SK-N-SH (cell line): ENCODE measurements at regions not wholly inside any gene's neighbourhood (a gene's known extent, or its start where the extent isn't known, plus 50 kb on each side); places are given as distances from the start of the nearest gene placed in this dataset.

Experiments
- CTCF ChIA-PET: fragments of 300-600, 350-600 bp; formaldehyde crosslinking; extraction: SDS; loops from one replicate; lab custom pipeline; 2021; lab: Yijun Ruan, JAX
- POLR2A ChIA-PET: fragments of 350-600 bp; sonication (Branson Sonifier 250); formaldehyde crosslinking; extraction: SDS; loops from one replicate; lab custom pipeline; 2020; ENCODE audit warnings: antibody characterized with exemption, inconsistent platforms; lab: Yijun Ruan, JAX
- DNase-seq: peaks from one replicate; pipeline ENCODE4 v3.0.0; 2012
- H2AFZ ChIP-seq: fragments of 200-600 bp; sonication (generic); 2 replicates; pipeline ENCODE4 v1.8.1; 2016; ENCODE audit warnings: antibody characterized with exemption, mild to moderate bottlenecking, low read depth
- H3F3A ChIP-seq: fragments of 200-600 bp; sonication (generic); replicated peaks from 2 replicates; pipeline ENCODE3; 2016; ENCODE audit warnings: antibody characterized with exemption, mild to moderate bottlenecking; ENCODE audit not compliant: insufficient read depth
- H3K27ac ChIP-seq, 2 experiments: fragments of 200-500 bp in 1 of 2; fragments of 200-600 bp in 1 of 2; sonication (Bioruptor generic) in 1 of 2; sonication (generic), shearing (Covaris generic) in 1 of 2; 2 replicates each; pipeline versions ENCODE4 v1.5.1 to v1.6.1; 2014 to 2016; ENCODE audit warnings: low read depth in 2 of 2, inconsistent platforms in 1 of 2, low read length in 1 of 2, mild to moderate bottlenecking in 1 of 2, mixed read lengths in 1 of 2
- H3K27me3 ChIP-seq: fragments of 200-600 bp; sonication (generic), shearing (Covaris generic); 2 replicates; pipeline ENCODE4 v1.6.1; 2016; ENCODE audit warnings: mixed run types; ENCODE audit not compliant: insufficient read depth
- H3K36me3 ChIP-seq, 2 experiments: fragments of 200-500 bp in 1 of 2; fragments of 200-600 bp in 1 of 2; sonication (Bioruptor generic) in 1 of 2; sonication (generic) in 1 of 2; replicated peaks in 1 of 2; 2 replicates each; pipeline versions ENCODE3 to v1.5.1; 2014 to 2016; ENCODE audit warnings: low read length in 1 of 2, mild to moderate bottlenecking in 1 of 2; ENCODE audit not compliant: insufficient read depth in 2 of 2, control insufficient read depth in 1 of 2
- H3K4me1 ChIP-seq, 2 experiments: fragments of 200-500 bp in 1 of 2; fragments of 200-600 bp in 1 of 2; sonication (Bioruptor generic) in 1 of 2; sonication (generic), shearing (Covaris generic) in 1 of 2; 2 replicates each; pipeline versions ENCODE4 v1.5.1 to v1.6.1; 2014 to 2016; ENCODE audit warnings: low read depth in 1 of 2, low read length in 1 of 2, mixed run types in 1 of 2; ENCODE audit not compliant: insufficient read depth in 2 of 2, control insufficient read depth in 1 of 2
- H3K4me2 ChIP-seq: fragments of 200-600 bp; sonication (generic), shearing (Covaris generic); 2 replicates; pipeline ENCODE4 v1.6.1; 2017; ENCODE audit warnings: mixed run types
- H3K4me3 ChIP-seq, 2 experiments: fragments of 200-500 bp in 1 of 2; fragments of 200-600 bp in 1 of 2; sonication (Bioruptor generic) in 1 of 2; sonication (generic), shearing (Covaris generic) in 1 of 2; 2 replicates each; pipeline versions ENCODE4 v1.5.1 to v1.8.1; 2014 to 2016; ENCODE audit warnings: low read depth in 2 of 2, inconsistent platforms in 1 of 2, low read length in 1 of 2, mild to moderate bottlenecking in 1 of 2, mixed read lengths in 1 of 2, moderate library complexity in 1 of 2
- H3K79me2 ChIP-seq: fragments of 200-600 bp; sonication (generic); 2 replicates; pipeline ENCODE4 v1.8.1; 2017; ENCODE audit warnings: mild to moderate bottlenecking; ENCODE audit not compliant: insufficient read depth
- H3K9ac ChIP-seq: fragments of 200-600 bp; sonication (generic); 2 replicates; pipeline ENCODE4 v1.6.1; 2017; ENCODE audit warnings: mixed run types
- H3K9me2 ChIP-seq: fragments of 200-600 bp; sonication (generic); 2 replicates; pipeline ENCODE4 v1.6.1; 2017; ENCODE audit warnings: mixed run types
- H3K9me3 ChIP-seq: fragments of 200-600 bp; sonication (generic); 2 replicates; pipeline ENCODE4 v1.6.1; 2017; ENCODE audit warnings: mixed run types, mild to moderate bottlenecking, moderate library complexity
- H4K20me1 ChIP-seq: fragments of 200-600 bp; sonication (generic); 2 replicates; pipeline ENCODE4 v1.6.1; 2017; ENCODE audit warnings: mild to moderate bottlenecking, mixed run types; ENCODE audit not compliant: insufficient read depth
- CHD2 ChIP-seq: fragments of 150-350 bp; IDR thresholded peaks from 2 replicates; pipeline ENCODE4 v1.6.1; 2018; ENCODE audit warnings: low read length; ENCODE audit not compliant: partially characterized antibody
- CTCF ChIP-seq: fragments of 200-600 bp; sonication (generic); IDR thresholded peaks from 2 replicates; pipeline ENCODE4 v1.6.1; 2017; ENCODE audit warnings: antibody characterized with exemption, mild to moderate bottlenecking, moderate library complexity
- FOXJ3 ChIP-seq: sonication (generic); formaldehyde crosslinking; IDR thresholded peaks from 2 replicates; pipeline ENCODE4 v1.5.1; 2020; ENCODE audit warnings: mild to moderate bottlenecking, missing genetic modification reagents
- FOXM1 ChIP-seq: IDR thresholded peaks from 2 replicates; pipeline ENCODE4 v1.4.0; 2012; ENCODE audit warnings: low read depth, mild to moderate bottlenecking
- GABPA ChIP-seq: IDR thresholded peaks from 2 replicates; pipeline ENCODE4 v1.4.0; 2012; ENCODE audit warnings: low read depth, mild to moderate bottlenecking
- GATA2 ChIP-seq: sonication (generic); formaldehyde crosslinking; IDR thresholded peaks from 2 replicates; pipeline ENCODE4 v1.5.0; 2020; ENCODE audit warnings: mild to moderate bottlenecking, missing genetic modification reagents
- MAX ChIP-seq: IDR thresholded peaks from 2 replicates; pipeline ENCODE4 v1.4.0; 2012; ENCODE audit warnings: low read depth
- NRF1 ChIP-seq: IDR thresholded peaks from 2 replicates; pipeline ENCODE4 v1.6.1; 2012; ENCODE audit warnings: low read depth, mild to moderate bottlenecking, low read length
- POLR2AphosphoS5 ChIP-seq: IDR thresholded peaks from 2 replicates; pipeline ENCODE4 v1.6.1; 2012; ENCODE audit warnings: low read depth, low read length
- RAD21 ChIP-seq: IDR thresholded peaks from 2 replicates; pipeline ENCODE4 v1.6.1; 2012; ENCODE audit warnings: mild to moderate bottlenecking, low read length
- RCOR1 ChIP-seq: fragments of 150-350 bp; IDR thresholded peaks from 2 replicates; pipeline ENCODE4 v1.6.1; 2017; ENCODE audit warnings: antibody characterized with exemption, low read length
- REST ChIP-seq: IDR thresholded peaks from 2 replicates; pipeline ENCODE4 v1.6.1; 2012; ENCODE audit warnings: mild to moderate bottlenecking, low read depth, low read length, moderate library complexity
- RXRA ChIP-seq: IDR thresholded peaks from 2 replicates; pipeline ENCODE4 v1.4.0; 2012; ENCODE audit warnings: low read depth, mild to moderate bottlenecking, borderline replicate concordance
- SIN3A ChIP-seq: IDR thresholded peaks from 2 replicates; pipeline ENCODE4 v1.6.1; 2012; ENCODE audit warnings: low read depth, mild to moderate bottlenecking, low read length, moderate library complexity, borderline replicate concordance
- TCF12 ChIP-seq: IDR thresholded peaks from 2 replicates; pipeline ENCODE4 v1.4.0; 2012
- TEAD4 ChIP-seq: IDR thresholded peaks from 2 replicates; pipeline ENCODE4 v1.4.0; 2012; ENCODE audit warnings: mild to moderate bottlenecking, borderline replicate concordance; ENCODE audit not compliant: insufficient read depth
- YY1 ChIP-seq: IDR thresholded peaks from 2 replicates; pipeline ENCODE4 v1.4.0; 2012; ENCODE audit warnings: low read depth, mild to moderate bottlenecking
- WGBS: methylation state at CpG from one replicate; pipeline ENCODE4 v1.1.6; 2017; ENCODE audit warnings: low lambda C conversion rate; 5-methylcytosine and 5-hydroxymethylcytosine counted together
- TF ChIP-seq, protein P1 (sequence below): IDR thresholded peaks from 2 replicates; pipeline ENCODE4; 2012
- TF ChIP-seq, protein P2 (sequence below): IDR thresholded peaks from 2 replicates; pipeline ENCODE4 v1.4.0; 2012; ENCODE audit warnings: low read depth, borderline replicate concordance
- TF ChIP-seq, protein P3 (sequence below): fragments of 150-350 bp; IDR thresholded peaks from 2 replicates; pipeline ENCODE4 v1.6.1; 2017; ENCODE audit warnings: antibody characterized with exemption, low read length, low read depth, borderline replicate concordance

- ChIA-PET CTCF (no interaction called here), POLR2A (no interaction called here)
- Histone ChIP-seq H2AFZ (no peak overlapping the region), H3K79me2 (no peaks in the 10 kb centered on the region), H3K9me2 (no peaks in the 10 kb centered on the region), H3F3A (peaks cover 38% of the 10 kb centered on the region), H3K4me1 (peaks cover 3 to 5% of the 10 kb centered on the region in 2 experiments; a peak in 3 of 4 replicates), H3K27ac (no peak overlapping the region), H3K4me2 (no peak overlapping the region), H3K27me3 (no peaks in the 10 kb centered on the region), H3K36me3 (no peaks in the 10 kb centered on the region), H3K9me3 (no peaks in the 10 kb centered on the region), H3K9ac (no peak overlapping the region), H4K20me1 (no peaks in the 10 kb centered on the region), H3K4me3 (no peak overlapping the region)
- 59% methylated on average over 3 of the region's 3 CpGs for WGBS
- no peak for DNase-seq
- no peak for TF ChIP-seq MAX
- no peak for TF ChIP-seq SIN3A
- no peak for TF ChIP-seq NRF1
- TF ChIP-seq CHD2 = no peak
- TF ChIP-seq, protein P1, sequence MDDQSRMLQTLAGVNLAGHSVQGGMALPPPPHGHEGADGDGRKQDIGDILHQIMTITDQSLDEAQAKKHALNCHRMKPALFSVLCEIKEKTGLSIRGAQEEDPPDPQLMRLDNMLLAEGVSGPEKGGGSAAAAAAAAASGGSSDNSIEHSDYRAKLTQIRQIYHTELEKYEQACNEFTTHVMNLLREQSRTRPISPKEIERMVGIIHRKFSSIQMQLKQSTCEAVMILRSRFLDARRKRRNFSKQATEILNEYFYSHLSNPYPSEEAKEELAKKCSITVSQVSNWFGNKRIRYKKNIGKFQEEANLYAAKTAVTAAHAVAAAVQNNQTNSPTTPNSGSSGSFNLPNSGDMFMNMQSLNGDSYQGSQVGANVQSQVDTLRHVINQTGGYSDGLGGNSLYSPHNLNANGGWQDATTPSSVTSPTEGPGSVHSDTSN = no peak
- TF ChIP-seq CTCF = no peak
- no peak for TF ChIP-seq TCF12
Measured at GRCh38 chr7:85593355-85593754, 406.5 kb upstream of the SEMA3D start.

DNA sequence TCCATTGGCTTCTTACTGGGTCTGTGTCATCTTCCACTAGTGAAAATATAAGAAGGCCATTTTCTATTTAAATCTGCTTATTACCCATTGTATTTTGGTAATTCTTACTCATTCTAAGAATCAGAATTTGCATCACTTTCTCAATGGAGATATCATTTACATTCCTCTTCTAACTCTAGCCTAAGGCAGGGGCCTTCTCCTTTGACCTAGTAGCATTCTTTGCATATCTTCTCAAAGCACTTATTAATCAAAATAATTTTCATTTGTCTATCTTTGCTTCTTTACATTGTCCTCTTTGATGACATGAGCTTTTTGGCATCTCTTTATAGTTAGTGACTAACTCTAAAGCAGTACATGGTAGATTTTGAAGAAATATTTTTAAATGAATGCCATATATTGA lies 400.9 kb upstream of the SEMA3D start:
- Histone ChIP-seq H3K9me3 (no peaks in the 10 kb centered on the region; the same call in 1 of the 2 replicates), H3K4me3 (no peak overlapping the region), H2AFZ (no peak overlapping the region; the same call in 1 of the 2 replicates), H3K79me2 (no peaks in the 10 kb centered on the region), H3F3A (peaks cover 22% of the 10 kb centered on the region), H3K4me1 (peaks cover 0 to 10% of the 10 kb centered on the region in 2 experiments; a peak in 1 of 4 replicates), H4K20me1 (no peaks in the 10 kb centered on the region), H3K36me3 (no peaks in the 10 kb centered on the region), H3K27me3 (no peaks in the 10 kb centered on the region), H3K27ac (no peak overlapping the region), H3K9me2 (no peaks in the 10 kb centered on the region), H3K4me2 (no peak overlapping the region), H3K9ac (no peak overlapping the region)
- no peak for DNase-seq
- CTCF ChIA-PET = no interaction called here
- POLR2A ChIA-PET = interaction anchor here (0.6 kb wide), 1 partner anchor 319 kb away, joined by 7 read pairs; no protein-coding TSS in a partner anchor
- no peak for TF ChIP-seq REST
- TF ChIP-seq GATA2 (CRISPR knock-in tag) = no peak
- no peak for TF ChIP-seq RCOR1
- TF ChIP-seq RAD21 = no peak
- no peak for TF ChIP-seq TEAD4
- TF ChIP-seq FOXM1 = no peak
- TF ChIP-seq YY1 = no peak
- TF ChIP-seq TCF12 = no peak
- TF ChIP-seq GABPA = no peak
- TF ChIP-seq, protein P2, sequence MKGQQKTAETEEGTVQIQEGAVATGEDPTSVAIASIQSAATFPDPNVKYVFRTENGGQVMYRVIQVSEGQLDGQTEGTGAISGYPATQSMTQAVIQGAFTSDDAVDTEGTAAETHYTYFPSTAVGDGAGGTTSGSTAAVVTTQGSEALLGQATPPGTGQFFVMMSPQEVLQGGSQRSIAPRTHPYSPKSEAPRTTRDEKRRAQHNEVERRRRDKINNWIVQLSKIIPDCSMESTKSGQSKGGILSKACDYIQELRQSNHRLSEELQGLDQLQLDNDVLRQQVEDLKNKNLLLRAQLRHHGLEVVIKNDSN = no peak
- TF ChIP-seq, protein P1 = no peak; the same call in 1 of the 2 replicates
- TF ChIP-seq FOXJ3 (CRISPR knock-in tag) = no peak
- TF ChIP-seq POLR2AphosphoS5 = no peak
- no peak for TF ChIP-seq NRF1
- TF ChIP-seq RXRA = no peak
- TF ChIP-seq, protein P3, sequence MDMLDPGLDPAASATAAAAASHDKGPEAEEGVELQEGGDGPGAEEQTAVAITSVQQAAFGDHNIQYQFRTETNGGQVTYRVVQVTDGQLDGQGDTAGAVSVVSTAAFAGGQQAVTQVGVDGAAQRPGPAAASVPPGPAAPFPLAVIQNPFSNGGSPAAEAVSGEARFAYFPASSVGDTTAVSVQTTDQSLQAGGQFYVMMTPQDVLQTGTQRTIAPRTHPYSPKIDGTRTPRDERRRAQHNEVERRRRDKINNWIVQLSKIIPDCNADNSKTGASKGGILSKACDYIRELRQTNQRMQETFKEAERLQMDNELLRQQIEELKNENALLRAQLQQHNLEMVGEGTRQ = no peak
